ENCODE measurements at regions not wholly inside any gene's neighbourhood (a gene's known extent, or its start where the extent isn't known, plus 50 kb on each side); places are given as distances from the start of the nearest gene placed in this dataset.

- Histone ChIP-seq H3K27me3 (ENCODE audit: control insufficient read depth, insufficient read depth, low read length) (no peaks in the 10 kb centered on the region), H3K4me1 (ENCODE audit: control insufficient read depth, low read depth, low read length) (peaks cover 38% of the 10 kb centered on the region), H3K4me3 (ENCODE audit: low read length) (no peak overlapping the region), H3K9me3 (ENCODE audit: control insufficient read depth, low read depth, low read length) (peaks cover 7% of the 10 kb centered on the region), H3K9ac (ENCODE audit: low read length) (no peak overlapping the region), H3K36me3 (ENCODE audit: control insufficient read depth, low read depth, low read length) (no peaks in the 10 kb centered on the region), H3K27ac (ENCODE audit: low read length) (peak overlapping the region; percentile 4)
These were observed 582.2 kb upstream of the ADGRL4 start for GRCh38 chr1:79588719-79589118.

GRCh38 chr1:79587229-79587628, 580.7 kb upstream of the ADGRL4 start:
- Histone ChIP-seq H3K27ac (ENCODE audit: low read length) (no peak overlapping the region), H3K4me1 (ENCODE audit: control insufficient read depth, low read depth, low read length) (peaks cover 35% of the 10 kb centered on the region), H3K9me3 (ENCODE audit: control insufficient read depth, low read depth, low read length) (peaks cover 7% of the 10 kb centered on the region), H3K36me3 (ENCODE audit: control insufficient read depth, low read depth, low read length) (no peaks in the 10 kb centered on the region), H3K4me3 (ENCODE audit: low read length) (no peak overlapping the region), H3K9ac (ENCODE audit: low read length) (no peak overlapping the region), H3K27me3 (ENCODE audit: control insufficient read depth, insufficient read depth, low read length) (no peaks in the 10 kb centered on the region)

DNA sequence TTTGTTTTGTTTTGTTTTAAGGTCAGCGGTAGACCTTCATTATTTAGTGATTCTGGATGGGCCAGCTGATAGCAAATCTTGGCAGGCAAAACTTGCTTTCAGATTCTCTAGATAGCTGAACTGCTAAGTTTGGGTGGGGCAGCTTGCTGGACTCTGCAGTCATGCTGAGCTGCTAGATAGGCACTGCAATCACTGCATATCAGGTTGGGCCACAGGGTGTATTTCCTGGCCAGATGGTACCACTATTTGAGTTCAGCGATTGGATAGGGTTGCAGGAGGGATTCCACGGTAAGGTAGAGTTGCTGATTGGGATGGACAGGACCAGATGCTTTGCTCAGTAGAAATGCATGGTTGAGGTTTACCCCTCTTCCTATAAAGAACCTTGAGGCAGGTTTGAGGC, 579.3 kb upstream of the ADGRL4 start:
- peaks cover 25% of the 10 kb centered on the region for H3K4me1 ChIP-seq (ENCODE audit: control insufficient read depth, low read depth, low read length)
- H3K27me3 ChIP-seq (ENCODE audit: control insufficient read depth, insufficient read depth, low read length) = no peaks in the 10 kb centered on the region
- H3K9me3 ChIP-seq (ENCODE audit: control insufficient read depth, low read depth, low read length) = peaks cover 7% of the 10 kb centered on the region
- H3K36me3 ChIP-seq (ENCODE audit: control insufficient read depth, low read depth, low read length) = no peaks in the 10 kb centered on the region
- H3K27ac ChIP-seq (ENCODE audit: low read length) = no peak overlapping the region
- H3K9ac ChIP-seq (ENCODE audit: low read length) = no peak overlapping the region
- no peak overlapping the region for H3K4me3 ChIP-seq (ENCODE audit: low read length)

- no peak overlapping the region for H3K9ac ChIP-seq (ENCODE audit: low read length)
These were observed 568.9 kb upstream of the ADGRL4 start for GRCh38 chr1:79575424-79575823.

DNA sequence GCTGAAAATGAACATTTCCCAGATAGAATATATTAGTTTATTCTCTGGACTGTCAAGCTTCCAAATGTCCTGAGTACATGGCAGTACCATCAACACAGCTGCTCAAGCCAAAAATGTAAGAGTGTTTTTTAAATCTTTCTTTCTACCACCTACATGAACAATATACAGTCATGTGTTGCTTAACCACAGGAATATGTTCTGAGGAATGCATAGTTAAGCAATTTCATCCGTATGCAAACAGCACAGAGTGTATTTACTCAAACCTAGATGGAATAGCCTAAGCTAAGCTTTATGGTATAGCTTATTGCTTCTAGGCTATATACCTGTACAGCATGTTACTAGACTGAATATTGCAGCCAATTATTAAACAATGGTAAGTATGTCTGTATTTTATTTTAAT, 561.9 kb upstream of the ADGRL4 start:
- no peak overlapping the region for H3K9ac ChIP-seq (ENCODE audit: low read length)
- no peaks in the 10 kb centered on the region for H3K36me3 ChIP-seq (ENCODE audit: control insufficient read depth, low read depth, low read length)
- H3K4me3 ChIP-seq (ENCODE audit: low read length) = no peak overlapping the region
- no peaks in the 10 kb centered on the region for H3K27me3 ChIP-seq (ENCODE audit: control insufficient read depth, insufficient read depth, low read length)
- H3K9me3 ChIP-seq (ENCODE audit: control insufficient read depth, low read depth, low read length) = no peaks in the 10 kb centered on the region
- H3K4me1 ChIP-seq (ENCODE audit: control insufficient read depth, low read depth, low read length) = no peaks in the 10 kb centered on the region
- H3K27ac ChIP-seq (ENCODE audit: low read length) = no peak overlapping the region

More at GRCh38 chr1:79575424-79575823, 568.9 kb upstream of the ADGRL4 start:
- no peaks in the 10 kb centered on the region for H3K27me3 ChIP-seq (ENCODE audit: control insufficient read depth, insufficient read depth, low read length)
- no peaks in the 10 kb centered on the region for H3K9me3 ChIP-seq (ENCODE audit: control insufficient read depth, low read depth, low read length)
- H3K4me1 ChIP-seq (ENCODE audit: control insufficient read depth, low read depth, low read length) = no peaks in the 10 kb centered on the region
- no peak overlapping the region for H3K27ac ChIP-seq (ENCODE audit: low read length)
- H3K36me3 ChIP-seq (ENCODE audit: control insufficient read depth, low read depth, low read length) = no peaks in the 10 kb centered on the region
- H3K4me3 ChIP-seq (ENCODE audit: low read length) = no peak overlapping the region

GRCh38 chr1:79561521-79561978, 555.0 kb upstream of the ADGRL4 start:
- Histone ChIP-seq H3K4me1 (ENCODE audit: control insufficient read depth, low read depth, low read length) (no peaks in the 10 kb centered on the region), H3K4me3 (ENCODE audit: low read length) (no peak overlapping the region), H3K27me3 (ENCODE audit: control insufficient read depth, insufficient read depth, low read length) (no peaks in the 10 kb centered on the region)

GRCh38 chr1:79556189-79556588, 549.7 kb upstream of the ADGRL4 start:
- no peak overlapping the region for H3K4me3 ChIP-seq (ENCODE audit: low read length)
- H3K9me3 ChIP-seq (ENCODE audit: control insufficient read depth, low read depth, low read length) = no peaks in the 10 kb centered on the region

More at GRCh38 chr1:79561521-79561978, 555.0 kb upstream of the ADGRL4 start:
- H3K9ac ChIP-seq (ENCODE audit: low read length) = no peak overlapping the region
- H3K27ac ChIP-seq (ENCODE audit: low read length) = no peak overlapping the region
- no peaks in the 10 kb centered on the region for H3K9me3 ChIP-seq (ENCODE audit: control insufficient read depth, low read depth, low read length)
- no peaks in the 10 kb centered on the region for H3K36me3 ChIP-seq (ENCODE audit: control insufficient read depth, low read depth, low read length)

DNA sequence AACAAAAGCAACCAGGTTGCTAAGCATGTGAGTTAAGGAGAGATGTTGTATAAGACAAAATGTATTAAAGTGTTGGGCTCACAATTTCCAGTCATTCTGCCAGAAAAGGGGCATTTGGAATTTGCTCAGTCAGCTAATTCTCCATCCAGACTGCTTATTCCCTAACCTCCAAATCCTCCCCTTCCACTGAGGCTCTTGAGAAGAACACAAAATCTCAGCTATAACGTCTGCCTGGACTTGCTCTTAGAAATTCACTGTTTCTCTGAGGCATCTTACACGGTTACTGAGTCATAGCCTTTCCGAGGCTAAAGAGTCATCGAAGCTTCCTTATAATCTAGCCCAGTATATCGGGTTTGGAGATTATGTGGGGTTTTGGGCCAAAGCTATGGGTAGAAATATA, 548.2 kb upstream of the ADGRL4 start:
- H3K4me1 ChIP-seq (ENCODE audit: control insufficient read depth, low read depth, low read length) = no peaks in the 10 kb centered on the region
- no peaks in the 10 kb centered on the region for H3K36me3 ChIP-seq (ENCODE audit: control insufficient read depth, low read depth, low read length)
- H3K9me3 ChIP-seq (ENCODE audit: control insufficient read depth, low read depth, low read length) = no peaks in the 10 kb centered on the region
- H3K9ac ChIP-seq (ENCODE audit: low read length) = no peak overlapping the region
- no peaks in the 10 kb centered on the region for H3K27me3 ChIP-seq (ENCODE audit: control insufficient read depth, insufficient read depth, low read length)
- H3K27ac ChIP-seq (ENCODE audit: low read length) = no peak overlapping the region
- H3K4me3 ChIP-seq (ENCODE audit: low read length) = no peak overlapping the region

More at GRCh38 chr1:79556189-79556588, 549.7 kb upstream of the ADGRL4 start:
- H3K27me3 ChIP-seq (ENCODE audit: control insufficient read depth, insufficient read depth, low read length) = no peaks in the 10 kb centered on the region
- H3K27ac ChIP-seq (ENCODE audit: low read length) = no peak overlapping the region
- no peaks in the 10 kb centered on the region for H3K36me3 ChIP-seq (ENCODE audit: control insufficient read depth, low read depth, low read length)
- H3K9ac ChIP-seq (ENCODE audit: low read length) = no peak overlapping the region
- no peaks in the 10 kb centered on the region for H3K4me1 ChIP-seq (ENCODE audit: control insufficient read depth, low read depth, low read length)

DNA sequence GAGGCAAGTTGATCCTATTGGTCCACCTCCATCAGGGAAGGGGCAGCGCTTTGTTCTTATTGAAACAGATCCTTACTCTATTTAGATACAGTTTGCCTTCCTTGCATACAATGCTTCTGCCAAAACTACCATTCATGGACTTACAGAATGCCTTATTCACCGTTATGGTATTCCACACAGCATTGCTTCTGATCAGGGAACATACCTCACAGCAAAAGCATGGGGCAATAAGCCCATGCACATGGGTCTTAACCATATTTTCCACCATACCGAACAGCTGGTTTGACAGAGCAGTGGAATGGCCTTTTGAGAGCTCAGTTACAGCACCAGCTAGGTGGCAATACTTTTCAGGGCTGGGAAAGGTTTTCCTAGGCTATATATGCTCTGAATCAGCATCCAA, 544.8 kb upstream of the ADGRL4 start:
- H3K27ac ChIP-seq (ENCODE audit: low read length) = no peak overlapping the region
- no peak overlapping the region for H3K4me3 ChIP-seq (ENCODE audit: low read length)
- no peak overlapping the region for H3K9ac ChIP-seq (ENCODE audit: low read length)
- no peaks in the 10 kb centered on the region for H3K4me1 ChIP-seq (ENCODE audit: control insufficient read depth, low read depth, low read length)
- H3K27me3 ChIP-seq (ENCODE audit: control insufficient read depth, insufficient read depth, low read length) = no peaks in the 10 kb centered on the region
- H3K9me3 ChIP-seq (ENCODE audit: control insufficient read depth, low read depth, low read length) = no peaks in the 10 kb centered on the region
- H3K36me3 ChIP-seq (ENCODE audit: control insufficient read depth, low read depth, low read length) = no peaks in the 10 kb centered on the region

GRCh38 chr1:79550402-79550801, 543.9 kb upstream of the ADGRL4 start:
- Histone ChIP-seq H3K9me3 (ENCODE audit: control insufficient read depth, low read depth, low read length) (no peaks in the 10 kb centered on the region), H3K27ac (ENCODE audit: low read length) (no peak overlapping the region), H3K36me3 (ENCODE audit: control insufficient read depth, low read depth, low read length) (no peaks in the 10 kb centered on the region), H3K4me1 (ENCODE audit: control insufficient read depth, low read depth, low read length) (no peaks in the 10 kb centered on the region), H3K4me3 (ENCODE audit: low read length) (no peak overlapping the region), H3K27me3 (ENCODE audit: control insufficient read depth, insufficient read depth, low read length) (no peaks in the 10 kb centered on the region), H3K9ac (ENCODE audit: low read length) (no peak overlapping the region)

- Histone ChIP-seq H3K36me3 (ENCODE audit: control insufficient read depth, low read depth, low read length) (no peaks in the 10 kb centered on the region), H3K9me3 (ENCODE audit: control insufficient read depth, low read depth, low read length) (no peaks in the 10 kb centered on the region), H3K9ac (ENCODE audit: low read length) (no peak overlapping the region), H3K27ac (ENCODE audit: low read length) (no peak overlapping the region), H3K27me3 (ENCODE audit: control insufficient read depth, insufficient read depth, low read length) (no peaks in the 10 kb centered on the region), H3K4me3 (ENCODE audit: low read length) (no peak overlapping the region), H3K4me1 (ENCODE audit: control insufficient read depth, low read depth, low read length) (no peaks in the 10 kb centered on the region)
These were observed 542.7 kb upstream of the ADGRL4 start for GRCh38 chr1:79549201-79549600.

DNA sequence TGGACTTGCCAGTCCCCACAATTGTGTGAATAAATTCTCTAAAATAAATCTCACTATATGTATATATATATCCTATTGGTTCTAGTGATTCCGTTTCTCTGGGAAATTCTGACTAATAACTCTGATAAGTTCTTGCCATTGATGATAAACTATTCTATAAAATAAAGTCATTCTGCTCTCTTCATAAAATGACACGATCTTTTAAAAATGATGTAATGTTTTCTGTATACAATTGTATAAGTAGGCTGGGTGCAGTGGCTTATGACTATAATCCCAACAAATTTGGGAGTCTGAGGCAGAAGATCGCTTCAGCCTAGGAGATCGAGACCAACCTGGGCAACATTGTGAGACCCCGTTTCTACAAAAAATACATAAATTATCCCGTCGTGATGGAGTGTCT, 541.0 kb upstream of the ADGRL4 start:
- Histone ChIP-seq H3K9ac (ENCODE audit: low read length) (no peak overlapping the region), H3K4me3 (ENCODE audit: low read length) (no peak overlapping the region), H3K27ac (ENCODE audit: low read length) (no peak overlapping the region), H3K27me3 (ENCODE audit: control insufficient read depth, insufficient read depth, low read length) (no peaks in the 10 kb centered on the region), H3K36me3 (ENCODE audit: control insufficient read depth, low read depth, low read length) (no peaks in the 10 kb centered on the region), H3K4me1 (ENCODE audit: control insufficient read depth, low read depth, low read length) (no peaks in the 10 kb centered on the region), H3K9me3 (ENCODE audit: control insufficient read depth, low read depth, low read length) (no peaks in the 10 kb centered on the region)

Measured in iPS-18a (cell line).